Tibial nerve (tissue), 4 donors: ENCODE measurements at regions not wholly inside any gene's neighbourhood (a gene's known extent, or its start where the extent isn't known, plus 50 kb on each side); places are given as distances from the start of the nearest gene placed in this dataset.

Experiments
- DNase-seq, 2 donors: peaks; one replicate each; pipeline ENCODE4 v3.0.0-alpha.2; 2019; ENCODE audit warnings: low spot score in 2 of 2
- H3K27ac ChIP-seq, 4 donors: fragments of 200-600 bp; sonication (generic) in 3 of 4; one replicate each; pipeline ENCODE4 v1.5.1; 2017 to 2019; ENCODE audit warnings: mild to moderate bottlenecking in 1 of 4
- H3K27me3 ChIP-seq, 2 donors: fragments of 200-600 bp; sonication (generic) in 1 of 2; one replicate each; pipeline versions ENCODE4 v1.5.1 to v1.6.0; 2017 to 2019
- H3K36me3 ChIP-seq, 3 donors: fragments of 200-600 bp; sonication (generic); one replicate each; pipeline ENCODE4 v1.5.1; 2018 to 2019
- H3K4me1 ChIP-seq, 4 donors: fragments of 200-600 bp; sonication (generic) in 3 of 4; one replicate each; pipeline ENCODE4 v1.5.1; 2017 to 2019
- H3K4me3 ChIP-seq, 4 donors: fragments of 200-600 bp; sonication (generic) in 3 of 4; one replicate each; pipeline ENCODE4 v1.5.1; 2017 to 2019; ENCODE audit warnings: mild to moderate bottlenecking in 1 of 4, moderate library complexity in 1 of 4
- H3K9me3 ChIP-seq, 4 donors: fragments of 200-600 bp; sonication (generic) in 3 of 4; one replicate each; pipeline ENCODE4 v1.5.1; 2017 to 2019
- CTCF ChIP-seq, 5 experiments: fragments of 200-600 bp in 3 of 5; fragments of 450-650 bp in 2 of 5; sonication (generic) in 3 of 5; IDR thresholded peaks; one replicate each; pipeline ENCODE4 v1.5.1; 2016 to 2019; ENCODE audit warnings: antibody characterized with exemption in 5 of 5, mild to moderate bottlenecking in 3 of 5, moderate library complexity in 2 of 5
- EP300 ChIP-seq, 2 donors: sonication (generic); formaldehyde crosslinking; IDR thresholded peaks; one replicate each; pipeline ENCODE4 v1.6.1; 2017; ENCODE audit warnings: antibody characterized with exemption in 2 of 2, mild to moderate bottlenecking in 1 of 2
- POLR2A ChIP-seq, 2 donors: fragments of 450-650 bp; IDR thresholded peaks; one replicate each; pipeline ENCODE4 v1.6.1; 2017; ENCODE audit warnings: antibody characterized with exemption in 2 of 2, mild to moderate bottlenecking in 2 of 2, moderate library complexity in 2 of 2
- WGBS, 2 donors: methylation state at CpG; one replicate each; pipeline ENCODE4 v1.1.5; 2018; 5-methylcytosine and 5-hydroxymethylcytosine counted together

GRCh38 chr3:61311044-61311443 lies 59.8 kb upstream of the FHIT start:
- no peak overlapping the region for H3K4me3 ChIP-seq
- H3K27ac ChIP-seq = no peak overlapping the region
- no peaks in the 10 kb centered on the region for H3K36me3 ChIP-seq
- DNase-seq = no peak
- no peaks in the 10 kb centered on the region for H3K4me1 ChIP-seq
- no peaks in the 10 kb centered on the region for H3K9me3 ChIP-seq
- TF ChIP-seq EP300 (IDR thresholded peaks at IDR 0.05) = no peak
- no peak for TF ChIP-seq POLR2A (IDR thresholded peaks at IDR 0.05)
- no peak for TF ChIP-seq CTCF (IDR thresholded peaks at IDR 0.05)
- WGBS, 2 donors = 86 to 89% methylated on average over 2 of the region's 2 CpGs
- H3K27me3 ChIP-seq = no peaks in the 10 kb centered on the region

- Histone ChIP-seq H3K27me3 (no peaks in the 10 kb centered on the region), H3K36me3 (no peaks in the 10 kb centered on the region), H3K4me1 (no peaks in the 10 kb centered on the region), H3K27ac (no peak overlapping the region), H3K4me3 (no peak overlapping the region), H3K9me3 (no peaks in the 10 kb centered on the region)
- no peak for DNase-seq
- 33 to 38% methylated on average over 3 of the region's 3 CpGs for WGBS, 2 donors
- no peak for TF ChIP-seq POLR2A (IDR thresholded peaks at IDR 0.05)
- no peak for TF ChIP-seq CTCF (IDR thresholded peaks at IDR 0.05)
- no peak for TF ChIP-seq EP300 (IDR thresholded peaks at IDR 0.05)
Observed at GRCh38 chr3:61315871-61316270, 64.6 kb upstream of the FHIT start.

- TF ChIP-seq CTCF (IDR thresholded peaks at IDR 0.05) (no peak), EP300 (IDR thresholded peaks at IDR 0.05) (no peak), POLR2A (IDR thresholded peaks at IDR 0.05) (no peak)
- Histone ChIP-seq H3K27ac (no peak overlapping the region), H3K27me3 (no peaks in the 10 kb centered on the region), H3K4me3 (no peak overlapping the region), H3K4me1 (no peaks in the 10 kb centered on the region), H3K9me3 (no peaks in the 10 kb centered on the region), H3K36me3 (no peaks in the 10 kb centered on the region)
- WGBS, 2 donors = 63 to 66% methylated on average over 3 of the region's 3 CpGs
- DNase-seq = no peak
Observed at GRCh38 chr3:61323094-61323493, 71.8 kb upstream of the FHIT start.

GRCh38 chr3:61331929-61332552 lies 80.8 kb upstream of the FHIT start:
- 86 to 87% methylated on average over 5 of the region's 5 CpGs for WGBS, 2 donors
- H3K27ac ChIP-seq = no peak overlapping the region
- no peak for TF ChIP-seq EP300 (IDR thresholded peaks at IDR 0.05)
- TF ChIP-seq POLR2A (IDR thresholded peaks at IDR 0.05) = no peak
- TF ChIP-seq CTCF (IDR thresholded peaks at IDR 0.05) = no peak
- no peaks in the 10 kb centered on the region for H3K4me1 ChIP-seq
- no peaks in the 10 kb centered on the region for H3K27me3 ChIP-seq
- H3K4me3 ChIP-seq = no peak overlapping the region
- DNase-seq = no peak
- no peaks in the 10 kb centered on the region for H3K36me3 ChIP-seq
- no peaks in the 10 kb centered on the region for H3K9me3 ChIP-seq

GRCh38 chr3:61333192-61333961 lies 82.1 kb upstream of the FHIT start:
- no peaks in the 10 kb centered on the region for H3K4me1 ChIP-seq
- no peaks in the 10 kb centered on the region for H3K36me3 ChIP-seq
- WGBS, 2 donors = 70 to 73% methylated on average over 7 of the region's 7 CpGs
- H3K27ac ChIP-seq = no peak overlapping the region
- no peak for TF ChIP-seq CTCF (IDR thresholded peaks at IDR 0.05)
- TF ChIP-seq POLR2A (IDR thresholded peaks at IDR 0.05) = no peak
- TF ChIP-seq EP300 (IDR thresholded peaks at IDR 0.05) = no peak
- no peaks in the 10 kb centered on the region for H3K27me3 ChIP-seq
- H3K9me3 ChIP-seq = no peaks in the 10 kb centered on the region
- no peak for DNase-seq
- H3K4me3 ChIP-seq = no peak overlapping the region
